ENCODE measurements at regions not wholly inside any gene's neighbourhood (a gene's known extent, or its start where the extent isn't known, plus 50 kb on each side); places are given as distances from the start of the nearest gene placed in this dataset.

DNA sequence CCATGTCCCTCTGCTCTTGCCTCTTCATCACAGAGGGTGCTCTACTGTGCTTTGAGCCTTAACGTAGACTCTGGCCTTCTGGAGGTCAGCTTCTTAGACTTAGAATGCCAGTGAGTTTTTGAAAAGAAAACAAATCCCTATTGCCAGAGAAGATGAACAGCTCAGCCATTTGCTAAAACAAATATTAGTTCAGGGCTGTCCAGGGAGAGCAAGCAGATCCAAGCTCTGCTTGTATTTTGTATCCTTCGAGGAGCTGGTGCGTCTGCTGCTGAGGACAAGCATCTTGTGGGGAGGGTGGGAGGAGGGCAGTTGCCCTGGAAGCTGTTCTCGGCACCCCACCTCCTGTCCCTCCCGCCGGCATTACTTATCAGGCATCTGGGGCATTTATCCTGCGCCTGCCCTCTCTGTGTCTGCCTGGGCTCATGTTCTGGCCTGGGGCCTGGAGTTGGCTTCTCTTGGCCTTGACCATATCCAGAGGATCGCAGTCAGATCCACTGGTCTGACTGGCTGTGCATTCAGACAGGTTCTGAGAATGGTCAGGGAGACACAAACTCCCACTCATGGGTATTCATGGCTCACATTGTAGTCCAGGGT lies 173.1 kb upstream of the NLRP1 start:
- no peak for DNase-seq
- no peaks in the 10 kb centered on the region for H3K27me3 ChIP-seq
- no peaks in the 10 kb centered on the region for H3K4me1 ChIP-seq
- H3K36me3 ChIP-seq: no peaks in the 10 kb centered on the region
- H3K9me3 ChIP-seq: no peaks in the 10 kb centered on the region
- H3K4me3 ChIP-seq (ENCODE audit: low read depth, low read length): no peak overlapping the region
- TF ChIP-seq, protein P1, sequence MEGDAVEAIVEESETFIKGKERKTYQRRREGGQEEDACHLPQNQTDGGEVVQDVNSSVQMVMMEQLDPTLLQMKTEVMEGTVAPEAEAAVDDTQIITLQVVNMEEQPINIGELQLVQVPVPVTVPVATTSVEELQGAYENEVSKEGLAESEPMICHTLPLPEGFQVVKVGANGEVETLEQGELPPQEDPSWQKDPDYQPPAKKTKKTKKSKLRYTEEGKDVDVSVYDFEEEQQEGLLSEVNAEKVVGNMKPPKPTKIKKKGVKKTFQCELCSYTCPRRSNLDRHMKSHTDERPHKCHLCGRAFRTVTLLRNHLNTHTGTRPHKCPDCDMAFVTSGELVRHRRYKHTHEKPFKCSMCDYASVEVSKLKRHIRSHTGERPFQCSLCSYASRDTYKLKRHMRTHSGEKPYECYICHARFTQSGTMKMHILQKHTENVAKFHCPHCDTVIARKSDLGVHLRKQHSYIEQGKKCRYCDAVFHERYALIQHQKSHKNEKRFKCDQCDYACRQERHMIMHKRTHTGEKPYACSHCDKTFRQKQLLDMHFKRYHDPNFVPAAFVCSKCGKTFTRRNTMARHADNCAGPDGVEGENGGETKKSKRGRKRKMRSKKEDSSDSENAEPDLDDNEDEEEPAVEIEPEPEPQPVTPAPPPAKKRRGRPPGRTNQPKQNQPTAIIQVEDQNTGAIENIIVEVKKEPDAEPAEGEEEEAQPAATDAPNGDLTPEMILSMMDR (IDR thresholded peaks at IDR 0.05; ENCODE audit: low read depth, low read length): no peak

DNA sequence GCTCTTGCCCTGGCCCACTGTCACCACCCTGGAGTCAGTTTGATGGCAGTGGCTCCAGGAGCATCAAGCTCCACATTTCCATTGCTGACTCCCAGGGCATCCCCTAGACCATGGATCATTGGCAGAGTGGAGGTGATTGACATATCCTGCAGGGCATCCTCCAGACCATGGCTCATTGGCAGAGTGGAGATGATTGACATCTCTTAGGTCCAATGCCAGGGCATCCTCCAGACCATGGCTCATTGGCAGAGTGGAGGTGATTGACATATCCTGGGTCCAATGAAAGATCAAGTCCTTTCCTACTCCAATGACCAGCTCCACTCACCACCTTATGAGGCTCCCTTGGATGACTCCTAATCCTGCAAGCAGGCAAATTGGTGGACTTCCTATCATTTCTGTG lies 174.3 kb upstream of the NLRP1 start:
- no peaks in the 10 kb centered on the region for H3K36me3 ChIP-seq
- TF ChIP-seq, protein P1 (IDR thresholded peaks at IDR 0.05; ENCODE audit: low read depth, low read length): no peak
- no peaks in the 10 kb centered on the region for H3K27me3 ChIP-seq
- no peak overlapping the region for H3K4me3 ChIP-seq (ENCODE audit: low read depth, low read length)
- no peaks in the 10 kb centered on the region for H3K9me3 ChIP-seq
- H3K4me1 ChIP-seq: no peaks in the 10 kb centered on the region
- peak; percentile 7 for DNase-seq

DNA sequence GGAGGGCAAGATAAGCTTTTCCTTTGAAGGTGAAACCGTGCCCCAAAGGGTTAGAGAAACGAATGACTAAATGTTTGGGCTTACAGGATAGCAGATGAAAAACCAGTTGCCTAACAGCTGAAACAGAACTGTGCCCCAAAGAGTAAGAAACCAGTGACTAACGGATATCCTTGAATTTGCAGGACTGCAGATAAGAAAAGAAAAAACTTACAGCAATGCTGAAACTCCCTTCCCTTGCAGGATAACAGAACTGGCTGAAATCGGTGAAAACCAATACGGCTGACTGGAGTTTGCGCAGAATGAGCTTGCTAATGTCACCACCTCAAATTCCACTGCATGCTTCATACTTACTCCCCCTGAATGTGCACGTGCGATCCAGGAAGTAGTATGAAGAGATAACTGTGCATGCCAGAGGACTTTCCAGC lies 175.2 kb upstream of the NLRP1 start:
- H3K27me3 ChIP-seq: no peaks in the 10 kb centered on the region

DNA sequence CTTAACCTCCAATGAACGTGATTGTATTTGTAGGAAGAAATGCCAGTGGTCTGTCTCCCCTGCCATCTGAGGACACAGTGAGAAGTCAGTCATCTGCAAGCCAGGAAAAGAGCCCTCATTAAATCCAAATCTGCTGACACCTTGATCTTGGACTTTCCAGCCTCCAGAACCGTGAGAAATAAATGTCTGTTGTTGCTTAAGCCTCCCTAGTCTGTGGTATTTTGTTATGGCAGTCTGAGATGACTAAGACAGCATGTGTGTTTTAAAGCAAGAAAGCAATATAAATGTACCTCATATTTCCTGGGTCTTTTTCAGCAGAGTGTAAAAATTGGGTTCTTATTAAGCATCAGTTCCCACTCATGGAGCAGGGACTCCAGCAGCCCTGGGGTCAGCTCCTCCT lies 177.9 kb upstream of the NLRP1 start:
- no peaks in the 10 kb centered on the region for H3K9me3 ChIP-seq
- no peaks in the 10 kb centered on the region for H3K36me3 ChIP-seq
- no peaks in the 10 kb centered on the region for H3K4me1 ChIP-seq
- TF ChIP-seq, protein P1 (IDR thresholded peaks at IDR 0.05; ENCODE audit: low read depth, low read length): no peak
- H3K4me3 ChIP-seq (ENCODE audit: low read depth, low read length): no peak overlapping the region
- no peak for DNase-seq
- no peaks in the 10 kb centered on the region for H3K27me3 ChIP-seq

More for the DNA sequence above, 175.2 kb upstream of the NLRP1 start:
- H3K9me3 ChIP-seq: no peaks in the 10 kb centered on the region
- TF ChIP-seq, protein P1 (IDR thresholded peaks at IDR 0.05; ENCODE audit: low read depth, low read length): no peak
- H3K4me3 ChIP-seq (ENCODE audit: low read depth, low read length): no peak overlapping the region
- H3K4me1 ChIP-seq: no peaks in the 10 kb centered on the region
- no peaks in the 10 kb centered on the region for H3K36me3 ChIP-seq
- DNase-seq: no peak

DNA sequence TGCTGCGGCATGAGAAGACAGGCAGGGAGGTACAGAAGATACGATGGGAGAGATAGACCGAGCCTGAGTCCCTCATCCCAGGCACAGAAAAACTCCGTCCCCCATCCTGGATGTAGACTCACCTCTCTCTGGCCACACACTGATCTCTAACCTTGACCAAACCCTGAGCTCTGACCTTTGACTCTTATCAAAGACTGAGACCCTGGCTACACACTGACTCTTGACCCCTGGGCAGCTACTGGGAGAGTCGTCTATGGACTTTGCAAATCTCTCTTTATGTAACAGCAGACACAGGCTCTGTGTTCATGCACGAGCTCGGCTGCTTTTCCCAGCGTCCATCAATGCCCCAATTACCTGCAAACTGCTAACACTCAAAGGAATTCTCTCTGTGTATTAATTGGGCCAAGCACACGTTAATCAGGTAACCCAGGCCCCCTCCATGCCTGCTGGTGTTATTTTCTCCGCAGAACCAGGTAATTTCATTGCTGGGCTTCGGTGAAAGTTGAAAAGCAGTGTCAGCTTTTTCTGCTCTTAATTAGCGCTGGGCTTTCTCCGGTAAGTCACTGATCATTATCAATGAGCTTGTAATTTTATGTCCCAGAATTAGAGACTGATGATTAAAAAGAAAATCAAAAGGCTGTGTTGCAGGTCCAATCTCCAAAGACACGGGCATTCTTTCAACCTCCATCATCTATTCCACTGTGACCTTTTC lies 179.4 kb upstream of the NLRP1 start:
- H3K4me3 ChIP-seq (ENCODE audit: low read depth, low read length): no peak overlapping the region

More for the DNA sequence above, 179.4 kb upstream of the NLRP1 start:
- TF ChIP-seq, protein P1 (IDR thresholded peaks at IDR 0.05; ENCODE audit: low read depth, low read length): no peak
- no peaks in the 10 kb centered on the region for H3K36me3 ChIP-seq
- no peaks in the 10 kb centered on the region for H3K4me1 ChIP-seq
- DNase-seq: no peak
- H3K27me3 ChIP-seq: no peaks in the 10 kb centered on the region
- H3K9me3 ChIP-seq: no peaks in the 10 kb centered on the region
